HG03103 (cell line): ENCODE measurements at regions not wholly inside any gene's neighbourhood (a gene's known extent, or its start where the extent isn't known, plus 50 kb on each side); places are given as distances from the start of the nearest gene placed in this dataset.

ENCODE experiments used
- ATAC-seq: cut with Tn5 transposase; IDR thresholded peaks from one replicate; pipeline ENCODE4 v1.9.1; 2021; ENCODE audit warnings: low read depth; ENCODE audit not compliant: unreplicated experiment

GRCh38 chr13:107832500-107833100 is 382.7 kb downstream of the LIG4 start:
- ATAC-seq = no peak

- ATAC-seq = no peak
These were observed 384.5 kb downstream of the LIG4 start for GRCh38 chr13:107830804-107831203.

- ATAC-seq = no peak
These were observed 387.3 kb downstream of the LIG4 start for GRCh38 chr13:107827840-107828549.

- no peak for ATAC-seq
These were observed 390.7 kb downstream of the LIG4 start for GRCh38 chr13:107824635-107825034.

GRCh38 chr13:107822006-107822405 is 393.3 kb downstream of the LIG4 start:
- no peak for ATAC-seq

GRCh38 chr13:107821492-107821891 is 393.8 kb downstream of the LIG4 start:
- no peak for ATAC-seq

- no peak for ATAC-seq
These were observed 396.3 kb downstream of the LIG4 start for GRCh38 chr13:107819071-107819470.

- no peak for ATAC-seq
These were observed 397.6 kb downstream of the LIG4 start for GRCh38 chr13:107817647-107818287.

- no peak for ATAC-seq
These were observed 403.3 kb downstream of the LIG4 start for GRCh38 chr13:107812014-107812412.

GRCh38 chr13:107811233-107812013 is 403.9 kb downstream of the LIG4 start:
- ATAC-seq = no peak

GRCh38 chr13:107809125-107809524 is 406.2 kb downstream of the LIG4 start:
- ATAC-seq = no peak

- no peak for ATAC-seq
These were observed 406.9 kb downstream of the LIG4 start for GRCh38 chr13:107808389-107808788.

- ATAC-seq = no peak
These were observed 407.8 kb downstream of the LIG4 start for GRCh38 chr13:107807306-107808073.

- no peak for ATAC-seq
These were observed 408.6 kb downstream of the LIG4 start for GRCh38 chr13:107806726-107807125.

- ATAC-seq = no peak
These were observed 411.4 kb downstream of the LIG4 start for GRCh38 chr13:107803822-107804495.

- no peak for ATAC-seq
These were observed 413.7 kb downstream of the LIG4 start for GRCh38 chr13:107801621-107802020.

- no peak for ATAC-seq
These were observed 416.3 kb downstream of the LIG4 start for GRCh38 chr13:107799001-107799400.

GRCh38 chr13:107790397-107790796 is 424.9 kb downstream of the LIG4 start:
- no peak for ATAC-seq

GRCh38 chr13:107788464-107789165 is 426.7 kb downstream of the LIG4 start:
- ATAC-seq = no peak
